ENCODE measurements at regions not wholly inside any gene's neighbourhood (a gene's known extent, or its start where the extent isn't known, plus 50 kb on each side); places are given as distances from the start of the nearest gene placed in this dataset.
"Not testable (repeated sequence)": the region's sequence is repeated elsewhere in the genome, so short reads cannot be mapped to it uniquely, and the experiment has no call there.

DNA sequence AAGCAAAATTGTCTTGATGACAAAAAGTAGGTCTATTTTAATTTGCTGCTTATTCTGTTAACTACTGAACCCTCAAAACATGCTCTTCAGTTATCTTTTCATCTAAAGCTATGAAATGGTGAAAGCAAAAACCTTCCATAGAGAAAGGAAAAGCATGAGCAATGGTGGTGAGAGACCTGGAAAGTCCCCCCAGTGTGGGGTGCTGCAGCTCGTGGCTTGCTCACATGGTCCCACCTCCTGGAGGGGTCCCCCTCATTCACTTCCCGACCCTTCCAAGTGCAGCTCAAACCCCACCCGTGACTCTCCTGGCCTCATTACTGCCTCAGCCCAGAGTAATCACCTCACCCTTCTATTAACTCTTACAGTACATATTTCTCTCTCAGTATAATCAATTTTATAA lies 301.8 kb upstream of the HNRNPA3 start:
- CTCF ChIA-PET, result interaction anchor here (0.7 kb wide), 1 partner anchor 207 kb away, joined by 3 read pairs; no protein-coding TSS in a partner anchor

DNA sequence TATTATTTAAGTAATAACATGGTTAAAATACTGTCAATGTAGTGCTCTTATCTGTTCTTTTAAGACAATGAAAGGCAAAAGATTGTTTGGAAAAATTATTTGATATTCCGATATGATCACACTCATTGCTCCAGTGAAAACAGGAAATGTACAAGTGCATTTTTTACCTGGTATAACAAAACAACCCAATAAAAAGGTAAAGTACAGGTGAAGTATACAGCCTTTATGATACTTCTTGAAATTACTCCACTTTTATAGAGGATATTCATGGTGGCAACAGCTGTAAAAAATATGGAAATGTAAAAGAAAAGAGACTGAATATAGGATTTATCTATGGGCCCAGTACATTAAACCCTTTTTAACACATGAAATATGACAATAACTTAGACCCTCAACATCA lies 298.6 kb upstream of the HNRNPA3 start:
- Mint-ChIP-seq H3K27me3 (ENCODE audit: insufficient read depth, unreplicated experiment) (peaks cover 10% of the 10 kb centered on the region), H3K36me3 (ENCODE audit: insufficient read depth, unreplicated experiment) (no peaks in the 10 kb centered on the region), H3K9me3 (ENCODE audit: unreplicated experiment) (no peaks in the 10 kb centered on the region), H3K4me1 (ENCODE audit: low read depth, unreplicated experiment) (no peaks in the 10 kb centered on the region), H3K4me3 (ENCODE audit: unreplicated experiment) (no peak overlapping the region), H3K27ac (ENCODE audit: unreplicated experiment) (no peak overlapping the region)
- intact Hi-C loops (cut with micrococcal nuclease; ENCODE audit: unreplicated experiment), result no loop called here
- ChIA-PET CTCF (no interaction called here), POLR2A (no interaction called here)
- no peak for TF ChIP-seq CTCF (IDR thresholded peaks at IDR 0.05; ENCODE audit: insufficient read depth in 1 of 2, low read depth in 1 of 2, low read length in 1 of 2, severe bottlenecking in 1 of 2, unreplicated experiment in 1 of 2)
- no peaks in the 10 kb centered on the region for H3K27me3 ChIP-seq (replicated peaks; ENCODE audit: control insufficient read depth, insufficient read depth, low read length)
- H3K36me3 ChIP-seq (ENCODE audit: control insufficient read depth, insufficient read depth, low read length), result no peaks in the 10 kb centered on the region
- no peak for DNase-seq
- no peaks in the 10 kb centered on the region for H3K9me3 ChIP-seq
- H3K4me1 ChIP-seq, result no peaks in the 10 kb centered on the region
- no TSS peak for BruUV-seq (replicated peaks)
- no peak overlapping the region for H3K4me3 ChIP-seq (ENCODE audit: low read depth, low read length)

More for the DNA sequence above, 301.8 kb upstream of the HNRNPA3 start:
- no peak for TF ChIP-seq CTCF (IDR thresholded peaks at IDR 0.05; ENCODE audit: insufficient read depth in 1 of 2, low read depth in 1 of 2, low read length in 1 of 2, severe bottlenecking in 1 of 2, unreplicated experiment in 1 of 2)
- POLR2A ChIA-PET, result no interaction called here
- Histone ChIP-seq H3K36me3 (ENCODE audit: control insufficient read depth, insufficient read depth, low read length) (no peaks in the 10 kb centered on the region), H3K4me1 (no peaks in the 10 kb centered on the region), H3K4me3 (ENCODE audit: low read depth, low read length) (no peak overlapping the region), H3K9me3 (no peaks in the 10 kb centered on the region), H3K27me3 (replicated peaks; ENCODE audit: control insufficient read depth, insufficient read depth, low read length) (no peaks in the 10 kb centered on the region)
- H3K4me3 Mint-ChIP-seq (ENCODE audit: unreplicated experiment), result no peak overlapping the region
- no peaks in the 10 kb centered on the region for H3K4me1 Mint-ChIP-seq (ENCODE audit: low read depth, unreplicated experiment)
- H3K27ac Mint-ChIP-seq (ENCODE audit: unreplicated experiment), result no peak overlapping the region
- H3K9me3 Mint-ChIP-seq (ENCODE audit: unreplicated experiment), result no peaks in the 10 kb centered on the region
- no TSS peak for BruUV-seq (replicated peaks)
- DNase-seq, result no peak
- intact Hi-C loops (cut with micrococcal nuclease; ENCODE audit: unreplicated experiment), result no loop called here
- no peaks in the 10 kb centered on the region for H3K36me3 Mint-ChIP-seq (ENCODE audit: insufficient read depth, unreplicated experiment)
- H3K27me3 Mint-ChIP-seq (ENCODE audit: insufficient read depth, unreplicated experiment), result peaks cover 13% of the 10 kb centered on the region

DNA sequence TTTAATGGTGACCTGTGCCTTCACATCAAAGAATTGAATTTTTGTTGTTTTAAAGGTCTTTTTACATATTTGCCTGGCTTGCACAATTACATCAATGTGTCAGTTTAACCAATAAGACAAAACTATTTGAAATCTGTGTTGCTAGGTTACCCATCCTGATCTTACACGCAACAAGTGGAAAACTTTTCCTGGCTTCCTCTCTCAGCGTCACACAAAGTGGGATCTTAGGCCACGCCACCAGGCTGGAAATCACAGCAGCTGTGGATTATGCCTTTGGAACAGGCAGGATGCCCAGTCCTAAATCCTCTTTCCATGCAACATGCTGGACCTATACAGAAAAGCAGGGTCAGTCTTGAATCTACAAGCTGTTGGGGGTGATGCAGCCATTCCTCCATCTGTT lies 298.2 kb upstream of the HNRNPA3 start:
- Mint-ChIP-seq H3K4me1 (ENCODE audit: low read depth, unreplicated experiment) (no peaks in the 10 kb centered on the region), H3K36me3 (ENCODE audit: insufficient read depth, unreplicated experiment) (no peaks in the 10 kb centered on the region), H3K27me3 (ENCODE audit: insufficient read depth, unreplicated experiment) (peaks cover 10% of the 10 kb centered on the region), H3K4me3 (ENCODE audit: unreplicated experiment) (no peak overlapping the region), H3K9me3 (ENCODE audit: unreplicated experiment) (no peaks in the 10 kb centered on the region), H3K27ac (ENCODE audit: unreplicated experiment) (no peak overlapping the region)
- no peaks in the 10 kb centered on the region for H3K4me1 ChIP-seq
- no peak for TF ChIP-seq CTCF (IDR thresholded peaks at IDR 0.05; ENCODE audit: insufficient read depth in 1 of 2, low read depth in 1 of 2, low read length in 1 of 2, severe bottlenecking in 1 of 2, unreplicated experiment in 1 of 2)
- intact Hi-C loops (cut with micrococcal nuclease; ENCODE audit: unreplicated experiment), result no loop called here
- H3K36me3 ChIP-seq (ENCODE audit: control insufficient read depth, insufficient read depth, low read length), result no peaks in the 10 kb centered on the region
- ChIA-PET POLR2A (no interaction called here), CTCF (no interaction called here)
- no peaks in the 10 kb centered on the region for H3K9me3 ChIP-seq
- no TSS peak for BruUV-seq (replicated peaks)
- no peak for DNase-seq
- no peaks in the 10 kb centered on the region for H3K27me3 ChIP-seq (replicated peaks; ENCODE audit: control insufficient read depth, insufficient read depth, low read length)
- no peak overlapping the region for H3K4me3 ChIP-seq (ENCODE audit: low read depth, low read length)

- H3K36me3 ChIP-seq (ENCODE audit: control insufficient read depth, insufficient read depth, low read length); H3K9me3 Mint-ChIP-seq (ENCODE audit: unreplicated experiment); H3K4me1 Mint-ChIP-seq (ENCODE audit: low read depth, unreplicated experiment); H3K27me3 ChIP-seq (replicated peaks; ENCODE audit: control insufficient read depth, insufficient read depth, low read length); DNase-seq; H3K4me1 ChIP-seq; CTCF ChIA-PET; H3K9me3 ChIP-seq; intact Hi-C loops (cut with micrococcal nuclease; ENCODE audit: unreplicated experiment); H3K4me3 Mint-ChIP-seq (ENCODE audit: unreplicated experiment); H3K36me3 Mint-ChIP-seq (ENCODE audit: insufficient read depth, unreplicated experiment); BruUV-seq (replicated peaks); POLR2A ChIA-PET; H3K4me3 ChIP-seq (ENCODE audit: low read depth, low read length); H3K27ac Mint-ChIP-seq (ENCODE audit: unreplicated experiment): not testable (repeated sequence)
- peaks cover 12% of the 10 kb centered on the region for H3K27me3 Mint-ChIP-seq (ENCODE audit: insufficient read depth, unreplicated experiment)
Observed at GRCh38 chr2:176922545-176922944, 290.0 kb upstream of the HNRNPA3 start.

Data from Caco-2 (cell line).